GM10266 (cell line): ENCODE measurements at regions not wholly inside any gene's neighbourhood (a gene's known extent, or its start where the extent isn't known, plus 50 kb on each side); places are given as distances from the start of the nearest gene placed in this dataset.
"Not testable (repeated sequence)": the region's sequence is repeated elsewhere in the genome, so short reads cannot be mapped to it uniquely, and the experiment has no call there.

Source experiments
- DNase-seq: peaks from one replicate; pipeline ENCODE4 v3.0.0; 2012; ENCODE audit errors: extremely low spot score
- CTCF ChIP-seq: IDR thresholded peaks from 2 replicates; pipeline ENCODE4 v1.5.1; 2012; ENCODE audit warnings: mild to moderate bottlenecking, low read depth; ENCODE audit not compliant: control insufficient read depth, insufficient read depth; ENCODE audit errors: missing control alignments

- no peak for DNase-seq
- TF ChIP-seq CTCF: no peak
Measured at GRCh38 chr18:68394705-68395104, 320.2 kb downstream of the TMX3 start.

- no peak for TF ChIP-seq CTCF
- DNase-seq: no peak
Measured at GRCh38 chr18:68391801-68392200, 323.1 kb downstream of the TMX3 start.

- TF ChIP-seq CTCF: no peak
- DNase-seq: no peak
Measured at GRCh38 chr18:68387246-68387645, 327.7 kb downstream of the TMX3 start.

GRCh38 chr18:68383979-68384378 is 330.9 kb downstream of the TMX3 start:
- not testable (repeated sequence) for DNase-seq

GRCh38 chr18:68376926-68377325 is 338.0 kb downstream of the TMX3 start:
- no peak for TF ChIP-seq CTCF
- DNase-seq: no peak

- no peak for DNase-seq
- TF ChIP-seq CTCF: no peak
Measured at GRCh38 chr18:68362907-68363306, 352.0 kb downstream of the TMX3 start.

- no peak for DNase-seq
- TF ChIP-seq CTCF: no peak
Measured at GRCh38 chr18:68355637-68356036, 359.3 kb downstream of the TMX3 start.

GRCh38 chr18:68354176-68354575 is 360.7 kb downstream of the TMX3 start:
- no peak for TF ChIP-seq CTCF
- no peak for DNase-seq
